ENCODE measurements at regions not wholly inside any gene's neighbourhood (a gene's known extent, or its start where the extent isn't known, plus 50 kb on each side); places are given as distances from the start of the nearest gene placed in this dataset.

GRCh38 chr1:64392109-64392508 is 77.8 kb upstream of the CACHD1 start:
- Mint-ChIP-seq H3K27me3 (ENCODE audit: unreplicated experiment) (peaks cover 4% of the 10 kb centered on the region), H3K36me3 (ENCODE audit: low read depth, unreplicated experiment) (no peaks in the 10 kb centered on the region), H3K27ac (ENCODE audit: unreplicated experiment) (no peak overlapping the region), H3K4me3 (ENCODE audit: unreplicated experiment) (no peak overlapping the region), H3K9me3 (ENCODE audit: unreplicated experiment) (no peaks in the 10 kb centered on the region), H3K4me1 (ENCODE audit: unreplicated experiment) (no peaks in the 10 kb centered on the region)
- DNase-seq (ENCODE audit: low spot score), result no peak
- no peak for TF ChIP-seq CTCF (IDR thresholded peaks at IDR 0.05; ENCODE audit: unreplicated experiment)

- no peaks in the 10 kb centered on the region for H3K4me1 Mint-ChIP-seq (ENCODE audit: unreplicated experiment)
- no peak for TF ChIP-seq CTCF (IDR thresholded peaks at IDR 0.05; ENCODE audit: unreplicated experiment)
- no peaks in the 10 kb centered on the region for H3K36me3 Mint-ChIP-seq (ENCODE audit: low read depth, unreplicated experiment)
- H3K27me3 Mint-ChIP-seq (ENCODE audit: unreplicated experiment), result no peaks in the 10 kb centered on the region
- no peak overlapping the region for H3K27ac Mint-ChIP-seq (ENCODE audit: unreplicated experiment)
- no peak overlapping the region for H3K4me3 Mint-ChIP-seq (ENCODE audit: unreplicated experiment)
- no peaks in the 10 kb centered on the region for H3K9me3 Mint-ChIP-seq (ENCODE audit: unreplicated experiment)
- DNase-seq (ENCODE audit: low spot score), result no peak
These were observed 76.1 kb upstream of the CACHD1 start for GRCh38 chr1:64393790-64394189.

- Mint-ChIP-seq H3K27me3 (ENCODE audit: unreplicated experiment) (no peaks in the 10 kb centered on the region), H3K4me1 (ENCODE audit: unreplicated experiment) (no peaks in the 10 kb centered on the region), H3K36me3 (ENCODE audit: low read depth, unreplicated experiment) (no peaks in the 10 kb centered on the region), H3K9me3 (ENCODE audit: unreplicated experiment) (no peaks in the 10 kb centered on the region), H3K27ac (ENCODE audit: unreplicated experiment) (no peak overlapping the region), H3K4me3 (ENCODE audit: unreplicated experiment) (no peak overlapping the region)
- DNase-seq (ENCODE audit: low spot score), result no peak
- no peak for TF ChIP-seq CTCF (IDR thresholded peaks at IDR 0.05; ENCODE audit: unreplicated experiment)
These were observed 73.1 kb upstream of the CACHD1 start for GRCh38 chr1:64396817-64397216.

GRCh38 chr1:64397541-64397940 is 72.4 kb upstream of the CACHD1 start:
- Mint-ChIP-seq H3K36me3 (ENCODE audit: low read depth, unreplicated experiment) (no peaks in the 10 kb centered on the region), H3K27ac (ENCODE audit: unreplicated experiment) (no peak overlapping the region), H3K9me3 (ENCODE audit: unreplicated experiment) (no peaks in the 10 kb centered on the region), H3K4me1 (ENCODE audit: unreplicated experiment) (no peaks in the 10 kb centered on the region), H3K27me3 (ENCODE audit: unreplicated experiment) (no peaks in the 10 kb centered on the region), H3K4me3 (ENCODE audit: unreplicated experiment) (no peak overlapping the region)
- TF ChIP-seq CTCF (IDR thresholded peaks at IDR 0.05; ENCODE audit: unreplicated experiment), result no peak
- DNase-seq (ENCODE audit: low spot score), result no peak

- H3K27me3 Mint-ChIP-seq (ENCODE audit: unreplicated experiment), result no peaks in the 10 kb centered on the region
- no peaks in the 10 kb centered on the region for H3K4me1 Mint-ChIP-seq (ENCODE audit: unreplicated experiment)
- H3K36me3 Mint-ChIP-seq (ENCODE audit: low read depth, unreplicated experiment), result no peaks in the 10 kb centered on the region
- H3K27ac Mint-ChIP-seq (ENCODE audit: unreplicated experiment), result no peak overlapping the region
- no peak for TF ChIP-seq CTCF (IDR thresholded peaks at IDR 0.05; ENCODE audit: unreplicated experiment)
- no peak for DNase-seq (ENCODE audit: low spot score)
- H3K4me3 Mint-ChIP-seq (ENCODE audit: unreplicated experiment), result no peak overlapping the region
- H3K9me3 Mint-ChIP-seq (ENCODE audit: unreplicated experiment), result no peaks in the 10 kb centered on the region
These were observed 71.0 kb upstream of the CACHD1 start for GRCh38 chr1:64398936-64399335.

Measured in endothelial cell (in vitro differentiated cells).